GM19099 (cell line): ENCODE measurements at regions not wholly inside any gene's neighbourhood (a gene's known extent, or its start where the extent isn't known, plus 50 kb on each side); places are given as distances from the start of the nearest gene placed in this dataset.

ENCODE experiments used
- POLR2A ChIP-seq: IDR thresholded peaks from 3 replicates; pipeline ENCODE4 v1.6.1; 2011; ENCODE audit warnings: low read depth; ENCODE audit not compliant: insufficient read length; ENCODE audit errors: extremely low read depth

- no peak for TF ChIP-seq POLR2A
Observed at GRCh38 chr2:64268330-64269048, 124.3 kb upstream of the PELI1 start.

GRCh38 chr2:64273524-64274398 lies 129.5 kb upstream of the PELI1 start:
- TF ChIP-seq POLR2A = no peak

GRCh38 chr2:64274399-64275173 lies 130.4 kb upstream of the PELI1 start:
- TF ChIP-seq POLR2A = no peak

GRCh38 chr2:64275174-64275466 lies 130.9 kb upstream of the PELI1 start:
- no peak for TF ChIP-seq POLR2A

GRCh38 chr2:64276417-64277095 lies 132.3 kb upstream of the PELI1 start:
- TF ChIP-seq POLR2A = no peak

- no peak for TF ChIP-seq POLR2A
Observed at GRCh38 chr2:64277101-64277849, 133.1 kb upstream of the PELI1 start.

- TF ChIP-seq POLR2A = no peak
Observed at GRCh38 chr2:64283006-64283570, 138.9 kb upstream of the PELI1 start.

- TF ChIP-seq POLR2A = no peak
Observed at GRCh38 chr2:64283641-64284361, 139.6 kb upstream of the PELI1 start.

GRCh38 chr2:64284751-64285150 lies 140.5 kb upstream of the PELI1 start:
- TF ChIP-seq POLR2A = no peak

GRCh38 chr2:64287202-64287740 lies 143.1 kb upstream of the PELI1 start:
- no peak for TF ChIP-seq POLR2A

GRCh38 chr2:64288321-64289193 lies 144.3 kb upstream of the PELI1 start:
- TF ChIP-seq POLR2A = no peak

- no peak for TF ChIP-seq POLR2A
Observed at GRCh38 chr2:64289251-64289650, 145.0 kb upstream of the PELI1 start.
